ENCODE measurements at regions not wholly inside any gene's neighbourhood (a gene's known extent, or its start where the extent isn't known, plus 50 kb on each side); places are given as distances from the start of the nearest gene placed in this dataset.

GRCh38 chr10:70962686-70963085 is 74.3 kb upstream of the PCBD1 start:
- ChIA-PET CTCF (no interaction called here), POLR2A (no interaction called here)
- Histone ChIP-seq H3K4me3 (ENCODE audit: low read depth, low read length) (no peak overlapping the region), H3K27me3 (replicated peaks; ENCODE audit: control insufficient read depth, insufficient read depth, low read length) (no peaks in the 10 kb centered on the region; the same call in 1 of the 2 replicates), H3K9me3 (no peaks in the 10 kb centered on the region; the same call in 1 of the 2 replicates), H3K36me3 (ENCODE audit: control insufficient read depth, insufficient read depth, low read length) (no peaks in the 10 kb centered on the region), H3K4me1 (no peaks in the 10 kb centered on the region)
- H3K4me3 Mint-ChIP-seq (ENCODE audit: unreplicated experiment): no peak overlapping the region
- no peaks in the 10 kb centered on the region for H3K9me3 Mint-ChIP-seq (ENCODE audit: unreplicated experiment)
- TF ChIP-seq, protein P1, sequence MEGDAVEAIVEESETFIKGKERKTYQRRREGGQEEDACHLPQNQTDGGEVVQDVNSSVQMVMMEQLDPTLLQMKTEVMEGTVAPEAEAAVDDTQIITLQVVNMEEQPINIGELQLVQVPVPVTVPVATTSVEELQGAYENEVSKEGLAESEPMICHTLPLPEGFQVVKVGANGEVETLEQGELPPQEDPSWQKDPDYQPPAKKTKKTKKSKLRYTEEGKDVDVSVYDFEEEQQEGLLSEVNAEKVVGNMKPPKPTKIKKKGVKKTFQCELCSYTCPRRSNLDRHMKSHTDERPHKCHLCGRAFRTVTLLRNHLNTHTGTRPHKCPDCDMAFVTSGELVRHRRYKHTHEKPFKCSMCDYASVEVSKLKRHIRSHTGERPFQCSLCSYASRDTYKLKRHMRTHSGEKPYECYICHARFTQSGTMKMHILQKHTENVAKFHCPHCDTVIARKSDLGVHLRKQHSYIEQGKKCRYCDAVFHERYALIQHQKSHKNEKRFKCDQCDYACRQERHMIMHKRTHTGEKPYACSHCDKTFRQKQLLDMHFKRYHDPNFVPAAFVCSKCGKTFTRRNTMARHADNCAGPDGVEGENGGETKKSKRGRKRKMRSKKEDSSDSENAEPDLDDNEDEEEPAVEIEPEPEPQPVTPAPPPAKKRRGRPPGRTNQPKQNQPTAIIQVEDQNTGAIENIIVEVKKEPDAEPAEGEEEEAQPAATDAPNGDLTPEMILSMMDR (IDR thresholded peaks at IDR 0.05; ENCODE audit: insufficient read depth in 1 of 2, low read depth in 1 of 2, low read length in 1 of 2, severe bottlenecking in 1 of 2, unreplicated experiment in 1 of 2): no peak
- H3K4me1 Mint-ChIP-seq (ENCODE audit: low read depth, unreplicated experiment): no peaks in the 10 kb centered on the region
- H3K27ac Mint-ChIP-seq (ENCODE audit: unreplicated experiment): no peak overlapping the region
- no TSS peak for BruUV-seq (replicated peaks)
- H3K36me3 Mint-ChIP-seq (ENCODE audit: insufficient read depth, unreplicated experiment): no peaks in the 10 kb centered on the region
- intact Hi-C loops (cut with micrococcal nuclease; ENCODE audit: unreplicated experiment): no loop called here
- DNase-seq: no peak
- peaks cover 6% of the 10 kb centered on the region for H3K27me3 Mint-ChIP-seq (ENCODE audit: insufficient read depth, unreplicated experiment)

- BruUV-seq (replicated peaks): no TSS peak
- CTCF ChIA-PET: no interaction called here
- Mint-ChIP-seq H3K27me3 (ENCODE audit: insufficient read depth, unreplicated experiment) (peaks cover 6% of the 10 kb centered on the region), H3K4me1 (ENCODE audit: low read depth, unreplicated experiment) (no peaks in the 10 kb centered on the region), H3K36me3 (ENCODE audit: insufficient read depth, unreplicated experiment) (no peaks in the 10 kb centered on the region), H3K9me3 (ENCODE audit: unreplicated experiment) (no peaks in the 10 kb centered on the region), H3K4me3 (ENCODE audit: unreplicated experiment) (no peak overlapping the region), H3K27ac (ENCODE audit: unreplicated experiment) (no peak overlapping the region)
- TF ChIP-seq, protein P1 (IDR thresholded peaks at IDR 0.05; ENCODE audit: insufficient read depth in 1 of 2, low read depth in 1 of 2, low read length in 1 of 2, severe bottlenecking in 1 of 2, unreplicated experiment in 1 of 2): no peak
- H3K4me1 ChIP-seq: no peaks in the 10 kb centered on the region
- POLR2A ChIA-PET: no interaction called here
- H3K9me3 ChIP-seq: no peaks in the 10 kb centered on the region; the same call in 1 of the 2 replicates
- no peaks in the 10 kb centered on the region for H3K36me3 ChIP-seq (ENCODE audit: control insufficient read depth, insufficient read depth, low read length)
- no peaks in the 10 kb centered on the region; the same call in 1 of the 2 replicates for H3K27me3 ChIP-seq (replicated peaks; ENCODE audit: control insufficient read depth, insufficient read depth, low read length)
- intact Hi-C loops (cut with micrococcal nuclease; ENCODE audit: unreplicated experiment): no loop called here
- no peak for DNase-seq
- no peak overlapping the region for H3K4me3 ChIP-seq (ENCODE audit: low read depth, low read length)
These were observed 74.9 kb upstream of the PCBD1 start for GRCh38 chr10:70963271-70963670.

- intact Hi-C loops (cut with micrococcal nuclease; ENCODE audit: unreplicated experiment): no loop called here
- Mint-ChIP-seq H3K4me3 (ENCODE audit: unreplicated experiment) (no peak overlapping the region), H3K9me3 (ENCODE audit: unreplicated experiment) (no peaks in the 10 kb centered on the region), H3K27me3 (ENCODE audit: insufficient read depth, unreplicated experiment) (peaks cover 6% of the 10 kb centered on the region), H3K36me3 (ENCODE audit: insufficient read depth, unreplicated experiment) (no peaks in the 10 kb centered on the region), H3K27ac (ENCODE audit: unreplicated experiment) (no peak overlapping the region), H3K4me1 (ENCODE audit: low read depth, unreplicated experiment) (no peaks in the 10 kb centered on the region)
- Histone ChIP-seq H3K4me3 (ENCODE audit: low read depth, low read length) (no peak overlapping the region), H3K36me3 (ENCODE audit: control insufficient read depth, insufficient read depth, low read length) (no peaks in the 10 kb centered on the region), H3K9me3 (no peaks in the 10 kb centered on the region; the same call in 1 of the 2 replicates), H3K27me3 (replicated peaks; ENCODE audit: control insufficient read depth, insufficient read depth, low read length) (no peaks in the 10 kb centered on the region; the same call in 1 of the 2 replicates), H3K4me1 (no peaks in the 10 kb centered on the region)
- TF ChIP-seq, protein P1 (IDR thresholded peaks at IDR 0.05; ENCODE audit: insufficient read depth in 1 of 2, low read depth in 1 of 2, low read length in 1 of 2, severe bottlenecking in 1 of 2, unreplicated experiment in 1 of 2): no peak
- ChIA-PET CTCF (no interaction called here), POLR2A (interaction anchor here (0.6 kb wide), 1 partner anchor 1610 kb away, joined by 3 read pairs; no protein-coding TSS in a partner anchor)
- no TSS peak for BruUV-seq (replicated peaks)
- DNase-seq: no peak
These were observed 75.9 kb upstream of the PCBD1 start for GRCh38 chr10:70964245-70964644.

Data from Caco-2 (cell line).